ENCODE measurements at regions not wholly inside any gene's neighbourhood (a gene's known extent, or its start where the extent isn't known, plus 50 kb on each side); places are given as distances from the start of the nearest gene placed in this dataset.

GRCh38 chr2:75287624-75288316 is 88.5 kb upstream of the TACR1 start:
- intact Hi-C loops (cut with DNase I), result no loop called here
- Histone ChIP-seq H3K27me3 (replicated peaks; ENCODE audit: insufficient read depth) (no peaks in the 10 kb centered on the region), H3K27ac (no peak overlapping the region), H3K4me3 (no peak overlapping the region), H3K9me3 (no peaks in the 10 kb centered on the region), H3K4me1 (replicated peaks) (no peaks in the 10 kb centered on the region), H3K36me3 (no peaks in the 10 kb centered on the region)
- no peak for TF ChIP-seq POLR2A (IDR thresholded peaks at IDR 0.05)
- TF ChIP-seq POLR2AphosphoS5 (IDR thresholded peaks at IDR 0.05), result no peak
- TF ChIP-seq, protein P1, sequence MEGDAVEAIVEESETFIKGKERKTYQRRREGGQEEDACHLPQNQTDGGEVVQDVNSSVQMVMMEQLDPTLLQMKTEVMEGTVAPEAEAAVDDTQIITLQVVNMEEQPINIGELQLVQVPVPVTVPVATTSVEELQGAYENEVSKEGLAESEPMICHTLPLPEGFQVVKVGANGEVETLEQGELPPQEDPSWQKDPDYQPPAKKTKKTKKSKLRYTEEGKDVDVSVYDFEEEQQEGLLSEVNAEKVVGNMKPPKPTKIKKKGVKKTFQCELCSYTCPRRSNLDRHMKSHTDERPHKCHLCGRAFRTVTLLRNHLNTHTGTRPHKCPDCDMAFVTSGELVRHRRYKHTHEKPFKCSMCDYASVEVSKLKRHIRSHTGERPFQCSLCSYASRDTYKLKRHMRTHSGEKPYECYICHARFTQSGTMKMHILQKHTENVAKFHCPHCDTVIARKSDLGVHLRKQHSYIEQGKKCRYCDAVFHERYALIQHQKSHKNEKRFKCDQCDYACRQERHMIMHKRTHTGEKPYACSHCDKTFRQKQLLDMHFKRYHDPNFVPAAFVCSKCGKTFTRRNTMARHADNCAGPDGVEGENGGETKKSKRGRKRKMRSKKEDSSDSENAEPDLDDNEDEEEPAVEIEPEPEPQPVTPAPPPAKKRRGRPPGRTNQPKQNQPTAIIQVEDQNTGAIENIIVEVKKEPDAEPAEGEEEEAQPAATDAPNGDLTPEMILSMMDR (IDR thresholded peaks at IDR 0.05), result no peak
- WGBS, result 94% methylated on average over 1 of the region's 1 CpG
- DNase-seq (ENCODE audit: low spot score), result no peak

DNA sequence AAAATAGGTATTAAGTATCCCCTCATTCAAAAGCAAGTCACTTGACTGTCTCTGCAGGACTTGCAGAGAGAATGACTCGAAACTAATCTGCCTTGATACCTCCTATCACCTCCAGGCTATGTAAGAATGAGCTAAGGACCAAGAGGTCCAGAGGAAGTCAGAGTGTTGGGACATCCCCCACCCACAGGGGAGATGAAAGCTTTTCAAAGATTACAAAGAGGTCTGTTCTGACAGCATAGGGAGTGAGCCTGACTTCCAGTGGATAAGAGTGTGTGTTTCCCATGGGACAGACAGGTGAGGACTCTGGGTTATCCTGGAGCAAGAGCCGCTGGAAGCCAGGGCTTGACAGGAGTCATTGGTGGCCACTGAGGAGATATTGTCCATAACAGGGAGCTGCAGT is 85.0 kb upstream of the TACR1 start:
- DNase-seq (ENCODE audit: low spot score), result no peak
- 86% methylated on average over 2 of the region's 2 CpGs for WGBS
- H3K27ac ChIP-seq, result no peak overlapping the region
- no peak overlapping the region for H3K4me3 ChIP-seq
- intact Hi-C loops (cut with DNase I), result no loop called here
- no peaks in the 10 kb centered on the region for H3K36me3 ChIP-seq
- H3K27me3 ChIP-seq (replicated peaks; ENCODE audit: insufficient read depth), result no peaks in the 10 kb centered on the region
- TF ChIP-seq, protein P1 (IDR thresholded peaks at IDR 0.05), result no peak
- TF ChIP-seq POLR2AphosphoS5 (IDR thresholded peaks at IDR 0.05), result no peak
- TF ChIP-seq POLR2A (IDR thresholded peaks at IDR 0.05), result no peak
- H3K4me1 ChIP-seq (replicated peaks), result no peaks in the 10 kb centered on the region
- H3K9me3 ChIP-seq, result no peaks in the 10 kb centered on the region

DNA sequence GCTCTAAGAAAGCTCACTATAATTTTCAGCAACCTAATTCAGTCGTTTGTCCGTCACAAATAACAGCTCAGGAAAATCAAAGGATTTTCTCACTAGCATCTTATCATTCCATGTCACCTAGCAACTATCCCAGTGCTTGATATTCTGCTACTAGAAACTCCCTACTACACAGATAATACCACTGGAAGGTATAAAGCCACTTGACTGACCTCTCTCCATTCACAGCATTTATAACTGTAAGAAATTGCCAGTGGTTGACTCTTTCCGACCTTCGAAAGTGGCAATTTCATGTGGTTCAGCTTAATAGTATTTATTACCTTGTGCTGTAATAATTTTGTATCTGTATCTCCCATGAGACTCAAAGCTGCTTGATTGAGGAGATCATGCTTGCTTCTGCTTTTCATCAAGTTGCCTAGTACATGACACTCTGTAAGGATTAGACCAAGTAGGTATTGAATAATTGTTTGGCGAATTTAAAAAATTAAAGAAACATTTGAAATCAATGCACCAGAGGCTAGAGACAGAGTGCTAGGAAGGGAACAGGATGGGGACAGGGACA is 79.6 kb upstream of the TACR1 start:
- Histone ChIP-seq H3K27ac (no peak overlapping the region), H3K27me3 (replicated peaks; ENCODE audit: insufficient read depth) (no peaks in the 10 kb centered on the region), H3K4me3 (no peak overlapping the region), H3K36me3 (no peaks in the 10 kb centered on the region), H3K4me1 (replicated peaks) (no peaks in the 10 kb centered on the region), H3K9me3 (no peaks in the 10 kb centered on the region)
- no peak for DNase-seq (ENCODE audit: low spot score)
- no peak for TF ChIP-seq POLR2AphosphoS5 (IDR thresholded peaks at IDR 0.05)
- no peak for TF ChIP-seq POLR2A (IDR thresholded peaks at IDR 0.05)
- TF ChIP-seq, protein P1 (IDR thresholded peaks at IDR 0.05), result no peak
- WGBS, result 89% methylated on average over 5 of the region's 5 CpGs
- intact Hi-C loops (cut with DNase I), result no loop called here

DNA sequence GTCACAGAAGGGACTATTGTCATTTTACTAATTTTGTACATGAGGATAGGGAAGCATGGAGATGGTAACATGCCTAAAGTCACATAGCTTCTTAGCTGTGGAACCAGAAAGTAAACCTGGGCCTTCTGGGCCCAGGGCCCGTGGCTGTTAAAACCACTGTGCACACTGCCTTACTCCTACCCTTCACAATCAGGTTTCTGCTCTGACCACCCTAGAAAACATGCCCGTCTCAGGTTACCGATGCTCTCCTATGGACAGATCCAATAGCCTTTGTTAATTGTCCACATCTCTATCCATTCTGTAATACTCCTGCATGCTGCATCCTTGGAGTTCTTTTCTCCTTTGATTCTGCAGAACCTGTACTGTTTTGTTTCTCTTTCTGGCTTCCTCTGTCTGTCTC is 79.0 kb upstream of the TACR1 start:
- no peak for TF ChIP-seq POLR2A (IDR thresholded peaks at IDR 0.05)
- TF ChIP-seq POLR2AphosphoS5 (IDR thresholded peaks at IDR 0.05), result no peak
- TF ChIP-seq, protein P1 (IDR thresholded peaks at IDR 0.05), result no peak
- WGBS, result 50% methylated on average over 3 of the region's 3 CpGs
- Histone ChIP-seq H3K27ac (no peak overlapping the region), H3K4me3 (no peak overlapping the region), H3K4me1 (replicated peaks) (no peaks in the 10 kb centered on the region), H3K27me3 (replicated peaks; ENCODE audit: insufficient read depth) (no peaks in the 10 kb centered on the region), H3K36me3 (no peaks in the 10 kb centered on the region), H3K9me3 (no peaks in the 10 kb centered on the region)
- no peak for DNase-seq (ENCODE audit: low spot score)
- intact Hi-C loops (cut with DNase I), result no loop called here

DNA sequence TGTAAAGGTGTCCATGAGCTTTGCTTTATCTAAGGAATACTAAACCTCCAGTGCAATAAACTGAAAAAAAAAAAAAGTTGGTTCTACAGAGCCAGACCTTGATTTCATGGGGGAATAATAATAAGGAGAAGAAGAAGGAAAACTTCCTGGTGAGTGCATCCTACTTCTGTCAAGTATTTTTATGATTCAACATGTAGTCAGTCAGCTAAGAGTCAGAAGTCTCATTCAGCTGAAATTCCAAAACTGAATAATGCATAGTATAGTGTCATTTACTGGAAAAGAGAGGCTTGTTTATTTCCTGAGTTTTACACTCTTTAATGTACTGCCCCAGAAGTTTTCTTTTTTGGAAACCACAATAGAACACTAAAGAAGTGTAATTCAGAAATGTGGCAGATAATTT is 77.8 kb upstream of the TACR1 start:
- intact Hi-C loops (cut with DNase I), result no loop called here
- H3K27me3 ChIP-seq (replicated peaks; ENCODE audit: insufficient read depth), result no peaks in the 10 kb centered on the region
- TF ChIP-seq POLR2AphosphoS5 (IDR thresholded peaks at IDR 0.05), result no peak
- no peak for TF ChIP-seq POLR2A (IDR thresholded peaks at IDR 0.05)
- TF ChIP-seq, protein P1 (IDR thresholded peaks at IDR 0.05), result no peak

More for the DNA sequence above, 77.8 kb upstream of the TACR1 start:
- Histone ChIP-seq H3K4me3 (no peak overlapping the region), H3K9me3 (no peaks in the 10 kb centered on the region), H3K4me1 (replicated peaks) (no peaks in the 10 kb centered on the region), H3K27ac (no peak overlapping the region), H3K36me3 (no peaks in the 10 kb centered on the region)
- no peak for DNase-seq (ENCODE audit: low spot score)
